HepG2 (cell line): ENCODE measurements at regions not wholly inside any gene's neighbourhood (a gene's known extent, or its start where the extent isn't known, plus 50 kb on each side); places are given as distances from the start of the nearest gene placed in this dataset.

Experiments
- CTCF ChIP-seq: sonication (generic); formaldehyde crosslinking; IDR thresholded peaks from 2 replicates; pipeline ENCODE4 v1.5.0; 2020; ENCODE audit warnings: mild to moderate bottlenecking, missing genetic modification reagents, moderate library complexity
- ZNF784 ChIP-seq: sonication (generic); formaldehyde crosslinking; IDR thresholded peaks from 2 replicates; pipeline ENCODE4 v1.5.1; 2020; ENCODE audit warnings: missing genetic modification reagents, mild to moderate bottlenecking, borderline replicate concordance

GRCh38 chr3:159917141-159917540 is 71.5 kb upstream of the IL12A start:
- TF ChIP-seq CTCF (CRISPR knock-in tag) (no peak), ZNF784 (no peak)
